Stimulated activated CD4-positive, alpha-beta T cell treated with anti-CD3 and anti-CD28 coated beads, Interleukin-4, amount 100 ng/mL, for 48 hours (primary cell): ENCODE measurements at regions not wholly inside any gene's neighbourhood (a gene's known extent, or its start where the extent isn't known, plus 50 kb on each side); places are given as distances from the start of the nearest gene placed in this dataset.

Experiments
- DNase-seq, 2 donors: peaks; one replicate each; pipeline ENCODE4 v3.0.0-alpha.2; 2020; ENCODE audit warnings: low read depth in 2 of 2

- DNase-seq, result no peak
These were observed 403.3 kb downstream of the HGF start for GRCh38 chr7:81366546-81366945.

- no peak for DNase-seq
These were observed 408.0 kb downstream of the HGF start for GRCh38 chr7:81361769-81362312.

DNA sequence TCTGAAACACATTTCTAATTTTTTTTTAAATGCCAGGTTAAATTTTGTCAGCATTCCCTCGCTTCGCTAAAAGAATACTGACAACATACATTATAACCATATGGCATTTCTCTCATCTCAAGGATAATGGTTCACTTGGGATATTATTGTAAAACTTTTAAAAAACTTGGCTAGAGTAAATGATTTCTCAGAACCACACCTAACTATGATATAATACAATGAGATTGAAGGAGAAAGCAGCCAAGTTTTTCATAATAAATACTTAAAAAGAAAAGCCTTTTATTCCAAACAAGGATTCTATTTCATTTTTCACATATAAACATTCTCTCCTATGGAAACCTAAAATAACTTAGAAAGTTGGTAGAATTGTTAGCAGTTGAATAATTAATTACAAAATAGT is 413.9 kb downstream of the HGF start:
- DNase-seq, result no peak

DNA sequence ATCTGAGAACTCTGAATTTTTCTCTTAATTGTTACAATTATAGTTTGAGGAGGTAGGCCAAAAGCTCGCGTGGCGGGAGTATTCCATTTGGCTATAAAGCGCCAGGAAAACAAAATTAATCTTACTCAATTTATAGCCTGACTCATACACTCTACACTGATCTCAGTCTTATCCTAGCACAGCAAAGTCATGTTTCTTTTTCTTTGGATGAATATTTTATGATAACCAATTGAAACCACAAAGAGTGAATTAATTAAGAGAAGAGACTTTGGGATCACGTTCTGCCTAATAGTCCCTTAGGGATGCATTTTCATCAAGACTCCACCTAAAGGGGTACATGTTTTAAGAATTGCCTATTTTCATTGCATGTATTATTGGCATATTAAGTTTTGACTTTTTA is 420.8 kb downstream of the HGF start:
- DNase-seq, result no peak

GRCh38 chr7:81339946-81340345 is 421.1 kb upstream of the SEMA3C start:
- no peak for DNase-seq

DNA sequence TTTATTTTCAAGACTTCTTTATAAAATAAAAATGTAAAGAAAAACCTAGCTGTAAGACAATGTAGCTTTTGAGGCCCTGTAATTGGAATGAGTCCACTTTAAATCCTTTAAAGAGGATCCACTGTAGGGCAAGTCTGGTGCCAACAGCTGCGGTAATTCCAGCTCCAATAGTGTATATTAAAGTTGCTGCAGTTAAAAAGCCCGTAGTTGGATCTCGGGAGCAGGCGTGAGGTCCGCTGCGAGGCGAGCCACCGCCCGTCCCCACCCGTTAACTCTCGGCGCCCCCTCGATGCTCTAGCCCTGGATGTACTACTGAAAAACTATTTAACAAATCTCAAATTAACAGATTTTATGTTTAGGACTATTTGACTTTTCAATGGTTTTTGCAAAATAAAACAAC is 414.7 kb upstream of the SEMA3C start:
- DNase-seq, result no peak

GRCh38 chr7:81333004-81333403 is 414.2 kb upstream of the SEMA3C start:
- DNase-seq, result no peak

- no peak for DNase-seq
These were observed 412.5 kb upstream of the SEMA3C start for GRCh38 chr7:81331061-81332018.

DNA sequence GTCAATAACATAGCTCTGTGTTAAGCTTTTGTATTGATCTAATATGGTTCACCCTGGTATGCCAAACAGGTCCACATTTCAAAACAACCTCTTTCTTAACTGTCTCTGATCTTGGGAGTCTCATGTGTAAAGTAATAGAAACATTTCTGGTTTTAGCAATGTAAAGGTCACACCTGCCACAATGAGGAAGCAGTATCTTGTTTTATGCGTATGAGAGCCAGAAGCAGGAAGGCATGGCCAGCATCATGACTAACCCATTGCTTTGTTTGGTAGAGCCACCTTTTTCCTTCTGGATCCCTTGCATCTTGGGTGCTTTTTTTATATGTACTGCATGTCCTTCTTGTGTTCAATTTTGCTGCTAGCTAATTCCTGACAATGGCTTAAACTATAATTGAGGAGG is 411.3 kb upstream of the SEMA3C start:
- DNase-seq, result no peak

GRCh38 chr7:81327468-81328266 is 408.8 kb upstream of the SEMA3C start:
- DNase-seq, result no peak

GRCh38 chr7:81321949-81322348 is 403.1 kb upstream of the SEMA3C start:
- no peak for DNase-seq

DNA sequence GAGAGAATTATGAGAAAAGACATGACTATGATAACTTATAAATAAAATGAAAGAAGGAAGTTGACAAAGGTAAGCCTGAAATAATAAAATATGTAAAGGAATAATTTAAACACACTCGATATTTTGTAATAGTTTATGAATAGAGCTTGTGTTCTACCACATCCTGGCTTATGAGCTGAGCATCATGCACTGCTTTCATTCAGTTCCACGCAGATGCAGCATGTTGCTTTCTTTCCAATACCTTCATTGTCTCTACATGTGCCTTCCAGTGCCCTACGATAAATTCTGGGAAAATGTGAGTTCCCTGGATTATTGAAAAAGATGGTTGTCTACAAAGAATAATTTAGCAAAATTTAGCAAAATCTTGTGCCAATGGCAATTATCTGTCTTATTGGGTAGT is 398.9 kb upstream of the SEMA3C start:
- DNase-seq, result no peak

GRCh38 chr7:81308643-81309322 is 389.9 kb upstream of the SEMA3C start:
- DNase-seq, result no peak

DNA sequence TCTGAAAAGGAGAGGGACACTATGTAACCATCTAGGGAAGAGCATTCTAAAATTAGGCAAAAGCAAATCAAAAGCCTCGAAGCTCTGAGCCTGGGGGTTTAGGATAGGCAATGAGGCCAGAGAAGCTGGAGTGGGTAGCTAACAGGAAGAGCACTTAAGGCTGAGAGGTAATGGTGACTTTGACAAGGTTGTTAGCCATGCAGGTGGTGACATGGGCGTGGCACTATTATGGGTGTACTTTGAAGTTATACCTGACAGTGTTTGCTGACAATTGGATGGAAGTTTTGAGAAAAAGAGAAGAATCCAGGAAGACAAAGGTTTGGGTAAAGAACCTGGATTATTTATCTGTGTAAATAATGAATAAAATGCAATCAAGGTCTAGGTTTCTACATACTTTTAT is 383.0 kb upstream of the SEMA3C start:
- no peak for DNase-seq

DNA sequence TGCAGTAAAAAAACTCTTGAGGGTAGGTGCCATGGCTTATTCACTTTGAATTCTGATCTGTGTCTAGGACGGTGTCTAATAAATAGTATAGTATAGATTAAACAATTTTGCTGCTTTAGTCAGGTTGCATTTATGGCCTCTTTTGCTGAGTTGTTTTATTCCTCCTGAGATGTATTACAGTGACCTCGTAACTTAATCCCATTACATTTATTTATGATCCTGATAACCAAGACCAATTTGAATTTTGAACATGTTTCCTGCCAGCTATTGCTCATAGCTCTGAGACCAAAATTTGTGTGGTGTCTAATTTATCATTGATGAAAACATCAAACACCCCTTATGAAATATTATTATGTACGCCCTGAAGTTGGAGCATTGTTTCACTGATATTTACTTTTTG is 381.9 kb upstream of the SEMA3C start:
- DNase-seq, result no peak

- DNase-seq, result no peak
These were observed 380.9 kb upstream of the SEMA3C start for GRCh38 chr7:81299711-81300110.

DNA sequence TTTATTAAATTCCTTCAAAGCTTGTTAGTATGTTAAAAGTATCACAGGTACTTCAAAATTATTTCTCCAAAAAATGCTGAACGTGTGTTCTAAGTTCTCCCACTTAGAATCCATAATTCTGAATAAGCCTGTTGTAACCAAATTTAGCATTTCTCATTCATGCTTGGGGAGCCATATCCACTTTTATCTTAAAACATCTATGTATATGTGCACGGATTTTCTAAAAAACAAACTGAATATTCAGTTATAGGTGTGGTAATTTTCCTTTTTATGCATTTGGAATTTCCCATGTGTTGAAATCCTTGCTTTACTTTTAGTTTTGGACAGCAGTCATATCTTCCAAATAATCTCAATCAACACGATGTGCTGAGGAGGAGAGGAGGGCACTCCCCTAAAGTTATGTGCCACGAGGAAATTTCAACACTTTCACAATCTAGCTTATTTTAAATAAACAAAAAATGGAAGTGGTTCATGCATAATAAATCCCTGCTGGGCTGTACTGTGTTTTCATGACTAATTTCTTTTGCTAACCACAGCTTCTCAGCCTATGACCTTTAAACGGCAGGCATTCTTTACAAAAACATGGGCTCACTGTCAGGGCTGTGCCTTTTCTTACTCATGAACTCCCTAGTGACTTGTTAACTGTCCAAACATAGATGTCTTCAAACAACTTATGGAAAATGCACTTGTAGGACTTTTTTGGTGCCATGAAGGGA is 380.3 kb upstream of the SEMA3C start:
- DNase-seq, result no peak

DNA sequence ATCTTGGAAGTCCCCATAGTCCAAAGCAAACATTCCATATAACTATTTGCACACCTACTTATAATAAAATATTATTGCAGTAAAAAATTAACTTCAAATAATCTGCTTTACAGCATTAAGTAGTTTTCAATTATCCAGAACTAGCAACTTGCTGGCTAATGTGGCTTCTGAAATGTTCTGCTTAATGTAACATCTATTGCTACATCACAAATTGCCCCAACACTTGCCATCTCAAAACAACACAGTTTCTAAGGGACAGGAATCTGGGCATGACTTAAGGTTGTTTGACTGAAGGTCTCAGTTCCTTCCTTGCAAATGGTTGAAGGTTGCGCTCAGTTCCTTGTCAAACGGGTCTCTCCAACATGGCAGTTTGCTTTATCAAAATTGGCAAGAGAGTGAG is 378.5 kb upstream of the SEMA3C start:
- DNase-seq, result no peak

GRCh38 chr7:81296726-81297125 is 377.9 kb upstream of the SEMA3C start:
- DNase-seq, result no peak

DNA sequence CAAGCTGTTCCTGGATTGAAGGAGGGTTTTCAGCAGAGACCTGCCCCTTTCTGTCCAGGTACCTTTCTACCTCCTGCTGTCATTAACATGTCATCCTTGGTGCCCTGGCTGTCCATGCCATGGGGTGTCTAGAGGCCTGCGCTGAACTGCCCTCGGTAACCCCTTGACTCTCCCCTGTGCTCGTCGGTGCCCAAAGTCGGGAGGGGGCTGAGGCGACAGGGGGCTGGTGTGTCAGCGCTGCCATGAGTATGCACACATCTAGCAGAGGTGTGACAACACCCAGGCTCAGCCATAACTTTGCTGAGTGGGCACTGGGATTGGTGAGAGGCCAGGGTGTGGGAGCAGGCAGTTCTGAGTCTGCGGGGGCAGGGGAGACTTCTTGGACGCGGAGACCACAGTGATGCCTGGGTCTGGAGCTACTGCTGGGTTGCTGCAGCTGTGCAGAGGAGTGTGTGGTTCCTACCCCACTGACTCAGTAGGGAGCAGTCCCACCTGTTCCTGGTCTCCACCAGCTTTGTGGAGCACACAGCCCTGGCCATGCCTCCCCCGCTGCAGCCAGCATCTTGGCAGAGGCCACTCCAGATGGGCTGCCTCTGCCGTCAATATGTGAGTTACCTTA is 376.2 kb upstream of the SEMA3C start:
- no peak for DNase-seq

GRCh38 chr7:81293806-81294205 is 375.0 kb upstream of the SEMA3C start:
- no peak for DNase-seq
